ENCODE measurements at regions not wholly inside any gene's neighbourhood (a gene's known extent, or its start where the extent isn't known, plus 50 kb on each side); places are given as distances from the start of the nearest gene placed in this dataset.

DNA sequence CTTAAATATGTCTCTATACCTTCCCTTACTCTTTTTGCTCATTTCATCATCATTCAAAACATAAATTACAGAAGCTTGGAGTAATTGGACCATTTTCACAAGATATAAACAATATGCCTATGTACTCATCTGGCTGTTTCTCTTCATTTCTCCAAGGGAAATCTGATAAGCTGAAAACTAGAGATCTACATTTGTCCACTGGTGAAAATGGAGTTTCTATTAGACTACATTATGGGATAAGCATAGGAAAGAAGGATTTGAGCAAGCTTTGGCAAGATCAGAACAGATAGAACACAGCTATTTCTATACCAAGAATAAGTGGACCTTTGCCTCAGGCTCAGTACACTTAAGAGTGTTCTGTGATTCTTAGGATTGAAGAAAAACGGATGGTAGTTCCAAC, 404.4 kb downstream of the GASK1B start:
- TF ChIP-seq POLR2A (IDR thresholded peaks at IDR 0.05): no peak
- no peak for TF ChIP-seq POLR2AphosphoS5 (IDR thresholded peaks at IDR 0.05)
- TF ChIP-seq, protein P1, sequence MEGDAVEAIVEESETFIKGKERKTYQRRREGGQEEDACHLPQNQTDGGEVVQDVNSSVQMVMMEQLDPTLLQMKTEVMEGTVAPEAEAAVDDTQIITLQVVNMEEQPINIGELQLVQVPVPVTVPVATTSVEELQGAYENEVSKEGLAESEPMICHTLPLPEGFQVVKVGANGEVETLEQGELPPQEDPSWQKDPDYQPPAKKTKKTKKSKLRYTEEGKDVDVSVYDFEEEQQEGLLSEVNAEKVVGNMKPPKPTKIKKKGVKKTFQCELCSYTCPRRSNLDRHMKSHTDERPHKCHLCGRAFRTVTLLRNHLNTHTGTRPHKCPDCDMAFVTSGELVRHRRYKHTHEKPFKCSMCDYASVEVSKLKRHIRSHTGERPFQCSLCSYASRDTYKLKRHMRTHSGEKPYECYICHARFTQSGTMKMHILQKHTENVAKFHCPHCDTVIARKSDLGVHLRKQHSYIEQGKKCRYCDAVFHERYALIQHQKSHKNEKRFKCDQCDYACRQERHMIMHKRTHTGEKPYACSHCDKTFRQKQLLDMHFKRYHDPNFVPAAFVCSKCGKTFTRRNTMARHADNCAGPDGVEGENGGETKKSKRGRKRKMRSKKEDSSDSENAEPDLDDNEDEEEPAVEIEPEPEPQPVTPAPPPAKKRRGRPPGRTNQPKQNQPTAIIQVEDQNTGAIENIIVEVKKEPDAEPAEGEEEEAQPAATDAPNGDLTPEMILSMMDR (IDR thresholded peaks at IDR 0.05 in 8 of 11, conservative IDR thresholded peaks at IDR 0.05 in 3 of 11): no peak
- DNase-seq: no peak
- Histone ChIP-seq H3K36me3 (no peaks in the 10 kb centered on the region), H3K27ac (no peak overlapping the region), H3K9me3 (no peaks in the 10 kb centered on the region), H3K27me3 (replicated peaks in 1 of 7) (no peaks in the 10 kb centered on the region), H3K4me1 (no peaks in the 10 kb centered on the region), H3K4me3 (no peak overlapping the region)
- WGBS, 5 donors: 47 to 75% (median 59%) methylated on average over 1 of the region's 1 CpG
- intact Hi-C loops (cut with DNase I; ENCODE audit: low total_unique reads): no loop called here

- no peak overlapping the region for H3K4me3 ChIP-seq
- H3K36me3 ChIP-seq: no peaks in the 10 kb centered on the region
- intact Hi-C loops (cut with DNase I; ENCODE audit: low total_unique reads): no loop called here
- DNase-seq: no peak
- TF ChIP-seq POLR2A (IDR thresholded peaks at IDR 0.05) (no peak), POLR2AphosphoS5 (IDR thresholded peaks at IDR 0.05) (no peak)
- TF ChIP-seq, protein P1 (IDR thresholded peaks at IDR 0.05 in 8 of 11, conservative IDR thresholded peaks at IDR 0.05 in 3 of 11): no peak
- H3K27ac ChIP-seq: no peak overlapping the region
- H3K9me3 ChIP-seq: peaks cover 0 to 7% (median 0%) of the 10 kb centered on the region in 8 donors
- H3K27me3 ChIP-seq (replicated peaks in 1 of 7): no peaks in the 10 kb centered on the region
- H3K4me1 ChIP-seq: no peaks in the 10 kb centered on the region
- 45 to 83% (median 56%) methylated on average over 1 of the region's 1 CpG for WGBS, 5 donors
Observed at GRCh38 chr4:157763490-157763889, 409.3 kb downstream of the GASK1B start.

DNA sequence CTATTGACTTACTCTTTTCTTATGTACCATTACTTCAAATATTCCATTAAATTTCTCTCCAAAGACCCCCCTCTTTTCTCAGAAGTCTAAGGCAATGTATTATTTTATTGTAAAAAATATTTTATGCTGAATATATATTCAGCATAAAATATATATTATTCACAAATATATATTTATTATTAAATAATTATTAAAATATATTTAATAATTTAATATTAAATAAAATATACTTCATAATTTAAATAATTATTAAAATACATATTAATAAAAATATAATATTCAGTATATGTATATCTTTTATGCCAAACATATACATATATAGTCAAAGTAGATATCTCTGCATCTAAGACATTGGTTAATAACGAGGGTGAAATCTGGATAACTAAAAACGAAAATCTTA, 418.4 kb downstream of the GASK1B start:
- whole genome bisulfite sequencing, 5 donors: 71 to 87% (median 80%) methylated on average over 2 of the region's 2 CpGs
- no peak overlapping the region for H3K4me3 ChIP-seq
- H3K4me1 ChIP-seq: no peaks in the 10 kb centered on the region
- no peak for DNase-seq
- H3K9me3 ChIP-seq: peaks cover 0 to 16% (median 7%) of the 10 kb centered on the region in 8 donors
- H3K36me3 ChIP-seq: no peaks in the 10 kb centered on the region
- H3K27me3 ChIP-seq (replicated peaks in 1 of 7): no peaks in the 10 kb centered on the region
- intact Hi-C loops (cut with DNase I; ENCODE audit: low total_unique reads): no loop called here
- H3K27ac ChIP-seq: no peak overlapping the region
- no peak for TF ChIP-seq POLR2A (IDR thresholded peaks at IDR 0.05)

- 80 to 92% (median 81%) methylated on average over 2 of the region's 2 CpGs for WGBS, 5 donors
- no peak for DNase-seq
- Histone ChIP-seq H3K9me3 (peaks cover 0 to 16% (median 4%) of the 10 kb centered on the region in 8 donors), H3K36me3 (no peaks in the 10 kb centered on the region), H3K4me3 (no peak overlapping the region), H3K27me3 (replicated peaks in 1 of 7) (no peaks in the 10 kb centered on the region), H3K27ac (no peak overlapping the region), H3K4me1 (no peaks in the 10 kb centered on the region)
- intact Hi-C loops (cut with DNase I; ENCODE audit: low total_unique reads): no loop called here
- TF ChIP-seq POLR2A (IDR thresholded peaks at IDR 0.05) (no peak), POLR2AphosphoS5 (IDR thresholded peaks at IDR 0.05) (no peak)
- TF ChIP-seq, protein P1 (IDR thresholded peaks at IDR 0.05 in 8 of 11, conservative IDR thresholded peaks at IDR 0.05 in 3 of 11): no peak
Observed at GRCh38 chr4:157751631-157752030, 421.2 kb downstream of the GASK1B start.

- TF ChIP-seq POLR2A (IDR thresholded peaks at IDR 0.05): no peak
- TF ChIP-seq POLR2AphosphoS5 (IDR thresholded peaks at IDR 0.05): no peak
- TF ChIP-seq, protein P1 (IDR thresholded peaks at IDR 0.05 in 8 of 11, conservative IDR thresholded peaks at IDR 0.05 in 3 of 11): no peak
- no peak for DNase-seq
- Histone ChIP-seq H3K4me1 (no peaks in the 10 kb centered on the region), H3K27me3 (replicated peaks in 1 of 7) (no peaks in the 10 kb centered on the region), H3K4me3 (no peak overlapping the region), H3K9me3 (no peaks in the 10 kb centered on the region), H3K27ac (no peak overlapping the region), H3K36me3 (no peaks in the 10 kb centered on the region)
- intact Hi-C loops (cut with DNase I; ENCODE audit: low total_unique reads): no loop called here
- WGBS, 5 donors: 51 to 75% (median 56%) methylated on average over 1 of the region's 1 CpG
Observed at GRCh38 chr4:157741642-157742041, 431.2 kb downstream of the GASK1B start.

All from spleen (tissue), 11 donors.